Natural killer cell (primary cell): ENCODE measurements at regions not wholly inside any gene's neighbourhood (a gene's known extent, or its start where the extent isn't known, plus 50 kb on each side); places are given as distances from the start of the nearest gene placed in this dataset.

Experiments
- ATAC-seq, 3 donors: fragments of 150-1000 bp in 2 of 3; fragments of 200-7000 bp in 1 of 3; cut with Tn5 transposase; 1 replicate in 1 of 3; 2 replicates in 2 of 3; pipeline ENCODE4 v1.10.0; 2021; ENCODE audit warnings: mild to moderate bottlenecking in 2 of 3, moderate library complexity in 2 of 3
- DNase-seq, 2 donors: peaks; one replicate each; pipeline versions ENCODE4 v3.0.0 to v3.0.0-alpha.2; 2013 to 2021; ENCODE audit warnings: mixed read lengths in 1 of 2
- H3K27ac ChIP-seq: one replicate; pipeline ENCODE4 v1.5.1; 2013; ENCODE audit warnings: mild to moderate bottlenecking, low read length
- H3K27me3 ChIP-seq: one replicate; pipeline ENCODE4 v1.6.1; 2013; ENCODE audit warnings: low read length; ENCODE audit not compliant: control insufficient read depth, insufficient read depth
- H3K36me3 ChIP-seq: one replicate; pipeline ENCODE4 v1.6.1; 2013; ENCODE audit warnings: low read length; ENCODE audit not compliant: control insufficient read depth, insufficient read depth
- H3K4me1 ChIP-seq: one replicate; pipeline ENCODE4 v1.6.1; 2013; ENCODE audit warnings: low read length; ENCODE audit not compliant: control insufficient read depth, insufficient read depth
- H3K4me3 ChIP-seq: one replicate; pipeline ENCODE4 v1.5.1; 2013; ENCODE audit warnings: low read length
- H3K9me3 ChIP-seq: one replicate; pipeline ENCODE4 v1.6.1; 2013; ENCODE audit warnings: low read length; ENCODE audit not compliant: control insufficient read depth, insufficient read depth
- H3K27ac Mint-ChIP-seq, 2 donors: one replicate each; pipeline ENCODE4 v1.8.0; 2022; ENCODE audit warnings: mild to moderate bottlenecking in 2 of 2, mixed read lengths in 2 of 2, moderate library complexity in 1 of 2
- H3K27me3 Mint-ChIP-seq, 2 donors: one replicate each; pipeline ENCODE4 v1.8.0; 2022; ENCODE audit warnings: low read depth in 2 of 2, mixed read lengths in 2 of 2
- H3K36me3 Mint-ChIP-seq: one replicate; pipeline ENCODE4 v1.8.0; 2022; ENCODE audit warnings: mixed read lengths
- H3K4me1 Mint-ChIP-seq, 2 donors: one replicate each; pipeline ENCODE4 v1.8.0; 2022; ENCODE audit warnings: mixed read lengths in 2 of 2
- H3K4me3 Mint-ChIP-seq: one replicate; pipeline ENCODE4 v1.8.0; 2022; ENCODE audit warnings: mild to moderate bottlenecking, moderate library complexity, mixed read lengths
- H3K9me3 Mint-ChIP-seq, 2 donors: one replicate each; pipeline ENCODE4 v1.8.0; 2022; ENCODE audit warnings: mixed read lengths in 2 of 2
- WGBS: methylation state at CpG from one replicate; pipeline ENCODE4 v1.1.7; 2013; ENCODE audit warnings: missing lambda C conversion rate; ENCODE audit not compliant: insufficient coverage; 5-methylcytosine and 5-hydroxymethylcytosine counted together
- intact Hi-C: fragments of 100-400 bp; cut with micrococcal nuclease; formaldehyde crosslinking; loops from one replicate; pipeline ENCODE4 v1.14.2; 2022
- TF ChIP-seq, protein P1 (sequence below): fragments of 200-600 bp; IDR thresholded peaks from one replicate; pipeline ENCODE4 v1.8.0; 2022; ENCODE audit warnings: antibody characterized with exemption

DNA sequence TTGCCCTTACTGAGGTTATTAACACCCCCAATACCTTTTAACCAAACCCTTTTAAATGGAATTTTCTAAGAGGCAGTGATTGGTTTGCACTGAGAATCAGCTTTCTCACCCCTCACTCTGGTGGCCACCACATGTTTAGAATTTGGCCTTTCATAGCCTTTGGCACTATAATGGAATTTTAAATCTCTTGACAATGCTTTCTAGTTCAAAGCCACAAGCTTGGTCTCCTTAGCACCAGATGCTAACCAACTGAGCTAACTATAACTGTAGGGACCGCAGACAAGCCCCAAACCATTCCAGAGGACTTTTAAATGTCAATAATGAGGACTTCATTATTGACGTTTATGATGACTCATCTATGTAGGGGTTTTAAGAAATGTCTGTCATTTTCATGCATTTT lies 238.7 kb upstream of the SNX7 start:
- Histone ChIP-seq H3K4me1 (no peaks in the 10 kb centered on the region), H3K36me3 (no peaks in the 10 kb centered on the region), H3K27me3 (no peaks in the 10 kb centered on the region), H3K4me3 (no peak overlapping the region), H3K9me3 (no peaks in the 10 kb centered on the region), H3K27ac (no peak overlapping the region)
- ATAC-seq, result no peak
- no peaks in the 10 kb centered on the region for H3K27me3 Mint-ChIP-seq
- WGBS, result no CpG with 5 or more reads among the region's 2 CpGs
- TF ChIP-seq, protein P1, sequence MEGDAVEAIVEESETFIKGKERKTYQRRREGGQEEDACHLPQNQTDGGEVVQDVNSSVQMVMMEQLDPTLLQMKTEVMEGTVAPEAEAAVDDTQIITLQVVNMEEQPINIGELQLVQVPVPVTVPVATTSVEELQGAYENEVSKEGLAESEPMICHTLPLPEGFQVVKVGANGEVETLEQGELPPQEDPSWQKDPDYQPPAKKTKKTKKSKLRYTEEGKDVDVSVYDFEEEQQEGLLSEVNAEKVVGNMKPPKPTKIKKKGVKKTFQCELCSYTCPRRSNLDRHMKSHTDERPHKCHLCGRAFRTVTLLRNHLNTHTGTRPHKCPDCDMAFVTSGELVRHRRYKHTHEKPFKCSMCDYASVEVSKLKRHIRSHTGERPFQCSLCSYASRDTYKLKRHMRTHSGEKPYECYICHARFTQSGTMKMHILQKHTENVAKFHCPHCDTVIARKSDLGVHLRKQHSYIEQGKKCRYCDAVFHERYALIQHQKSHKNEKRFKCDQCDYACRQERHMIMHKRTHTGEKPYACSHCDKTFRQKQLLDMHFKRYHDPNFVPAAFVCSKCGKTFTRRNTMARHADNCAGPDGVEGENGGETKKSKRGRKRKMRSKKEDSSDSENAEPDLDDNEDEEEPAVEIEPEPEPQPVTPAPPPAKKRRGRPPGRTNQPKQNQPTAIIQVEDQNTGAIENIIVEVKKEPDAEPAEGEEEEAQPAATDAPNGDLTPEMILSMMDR, result no peak
- no peaks in the 10 kb centered on the region for H3K36me3 Mint-ChIP-seq
- intact Hi-C loops, result no loop called here
- no peak for DNase-seq
- no peak overlapping the region for H3K27ac Mint-ChIP-seq
- no peaks in the 10 kb centered on the region for H3K9me3 Mint-ChIP-seq
- H3K4me1 Mint-ChIP-seq, result no peaks in the 10 kb centered on the region
- no peak overlapping the region for H3K4me3 Mint-ChIP-seq

DNA sequence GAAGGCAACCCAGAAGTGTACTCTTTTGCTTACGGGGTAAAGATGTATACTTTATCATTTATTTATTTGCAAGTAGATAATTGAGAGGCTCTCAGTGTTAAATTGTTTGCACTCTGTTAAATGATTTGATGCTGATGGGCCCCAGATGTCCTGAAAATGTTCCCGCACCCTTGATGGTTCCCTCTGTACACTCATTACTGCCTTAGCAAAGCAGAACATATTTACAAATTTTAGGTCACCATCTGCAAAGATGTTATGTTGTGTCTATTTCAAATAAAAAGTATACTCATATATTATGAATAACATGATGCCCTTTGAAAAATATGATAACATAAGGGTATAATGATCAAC lies 240.5 kb upstream of the SNX7 start:
- 80% methylated on average over 1 of the region's 2 CpGs for WGBS
- no peaks in the 10 kb centered on the region for H3K9me3 ChIP-seq
- DNase-seq (no peak), ATAC-seq (no peak)
- H3K27ac ChIP-seq, result no peak overlapping the region
- no peaks in the 10 kb centered on the region for H3K36me3 ChIP-seq
- Mint-ChIP-seq H3K27ac (no peak overlapping the region), H3K27me3 (no peaks in the 10 kb centered on the region), H3K4me3 (no peak overlapping the region), H3K36me3 (no peaks in the 10 kb centered on the region), H3K4me1 (no peaks in the 10 kb centered on the region), H3K9me3 (no peaks in the 10 kb centered on the region)
- intact Hi-C loops, result no loop called here
- H3K4me3 ChIP-seq, result no peak overlapping the region
- H3K4me1 ChIP-seq, result no peaks in the 10 kb centered on the region
- TF ChIP-seq, protein P1, result no peak
- H3K27me3 ChIP-seq, result no peaks in the 10 kb centered on the region

DNA sequence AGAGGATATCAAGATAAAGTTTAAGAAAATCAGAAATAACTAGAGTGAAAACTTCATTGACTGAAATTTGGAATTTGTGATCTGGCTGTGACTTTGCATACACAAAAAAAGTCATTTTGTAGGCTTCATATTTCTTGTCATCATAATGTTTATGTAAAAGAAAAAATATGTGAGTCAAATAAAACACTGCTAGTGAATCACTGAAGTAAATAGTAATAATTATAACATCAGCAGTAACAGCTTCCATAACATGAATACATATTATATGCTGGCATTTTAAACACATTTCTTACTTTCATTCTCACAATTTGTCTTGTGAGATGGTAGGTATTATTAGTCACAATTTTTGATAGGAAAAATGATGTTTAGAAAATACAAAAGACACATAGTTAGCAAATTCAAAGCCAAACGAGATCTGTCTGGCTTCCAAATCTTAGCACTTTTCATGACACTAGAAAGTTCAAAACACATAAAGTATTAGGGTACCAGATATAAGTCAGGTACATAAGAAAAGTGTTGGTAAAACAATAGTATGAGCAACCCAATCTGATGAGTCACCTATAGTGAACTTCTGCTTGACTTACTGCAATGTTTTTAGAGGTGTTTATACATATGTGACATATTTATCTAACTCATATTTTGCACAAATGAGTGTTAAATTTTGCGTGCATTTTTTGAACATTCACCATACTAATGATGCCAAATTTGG lies 241.0 kb upstream of the SNX7 start:
- TF ChIP-seq, protein P1, result no peak
- H3K27ac ChIP-seq, result no peak overlapping the region
- H3K4me3 ChIP-seq, result no peak overlapping the region
- no peaks in the 10 kb centered on the region for H3K9me3 ChIP-seq
- no peak overlapping the region for H3K27ac Mint-ChIP-seq
- no peaks in the 10 kb centered on the region for H3K4me1 Mint-ChIP-seq
- no CpG with 5 or more reads among the region's 2 CpGs for WGBS
- no peaks in the 10 kb centered on the region for H3K36me3 ChIP-seq
- intact Hi-C loops, result no loop called here
- H3K27me3 ChIP-seq, result no peaks in the 10 kb centered on the region
- no peaks in the 10 kb centered on the region for H3K9me3 Mint-ChIP-seq
- H3K27me3 Mint-ChIP-seq, result no peaks in the 10 kb centered on the region
- H3K4me3 Mint-ChIP-seq, result no peak overlapping the region
- DNase-seq, result no peak
- no peak for ATAC-seq
- H3K36me3 Mint-ChIP-seq, result no peaks in the 10 kb centered on the region
- H3K4me1 ChIP-seq, result no peaks in the 10 kb centered on the region

DNA sequence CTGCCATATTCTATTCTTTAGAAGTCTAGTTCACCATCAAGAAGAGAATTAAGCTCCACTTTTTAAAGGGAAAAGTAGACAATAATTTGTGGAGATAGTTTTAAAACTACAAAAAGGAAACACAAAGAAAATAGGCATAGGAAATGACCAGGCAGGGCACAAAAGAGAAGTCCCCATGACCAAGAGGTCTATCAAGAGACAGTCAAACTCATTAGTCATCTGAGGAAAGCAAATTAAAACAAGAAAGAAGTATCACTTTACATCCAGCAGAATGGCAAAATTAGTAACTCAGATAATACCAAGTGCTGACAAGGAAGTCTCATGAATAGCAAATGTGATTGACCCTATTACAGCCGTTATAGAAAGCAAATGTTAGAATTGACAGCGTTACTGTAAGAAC lies 243.7 kb upstream of the SNX7 start:
- H3K9me3 Mint-ChIP-seq, result no peaks in the 10 kb centered on the region
- H3K27ac ChIP-seq, result no peak overlapping the region
- intact Hi-C loops, result no loop called here
- TF ChIP-seq, protein P1, result no peak
- no peaks in the 10 kb centered on the region for H3K9me3 ChIP-seq
- H3K27me3 Mint-ChIP-seq, result no peaks in the 10 kb centered on the region
- no peak overlapping the region for H3K27ac Mint-ChIP-seq
- no peak overlapping the region for H3K4me3 Mint-ChIP-seq
- 88% methylated on average over 1 of the region's 2 CpGs for WGBS
- DNase-seq, result no peak
- no peak overlapping the region for H3K4me3 ChIP-seq
- no peaks in the 10 kb centered on the region for H3K36me3 ChIP-seq
- no peaks in the 10 kb centered on the region for H3K4me1 ChIP-seq
- H3K27me3 ChIP-seq, result no peaks in the 10 kb centered on the region
- ATAC-seq, result no peak
- H3K36me3 Mint-ChIP-seq, result peaks cover 3% of the 10 kb centered on the region
- no peaks in the 10 kb centered on the region for H3K4me1 Mint-ChIP-seq
